Loucy (cell line): ENCODE measurements at regions not wholly inside any gene's neighbourhood (a gene's known extent, or its start where the extent isn't known, plus 50 kb on each side); places are given as distances from the start of the nearest gene placed in this dataset.

Source experiments
- H2AFZ ChIP-seq: fragments of 200-600 bp; sonication (generic); 2 replicates; pipeline ENCODE4 v1.6.0; 2016; ENCODE audit warnings: antibody characterized with exemption, mild to moderate bottlenecking, low read length, moderate library complexity
- H3F3A ChIP-seq: fragments of 200-600 bp; 2 replicates; pipeline ENCODE4 v1.6.0; 2016; ENCODE audit warnings: antibody characterized with exemption, low read depth, mild to moderate bottlenecking
- H3K27me3 ChIP-seq: fragments of 200-600 bp; sonication (generic); 2 replicates; pipeline ENCODE4 v1.6.1; 2014; ENCODE audit warnings: low read length, mild to moderate bottlenecking; ENCODE audit not compliant: insufficient read depth, poor library complexity, severe bottlenecking
- H3K36me3 ChIP-seq: fragments of 200-600 bp; sonication (generic); 2 replicates; pipeline ENCODE4 v1.6.1; 2016; ENCODE audit warnings: low read length; ENCODE audit not compliant: insufficient read depth
- H3K4me1 ChIP-seq: fragments of 200-600 bp; sonication (generic); 2 replicates; pipeline ENCODE4 v1.5.1; 2014; ENCODE audit warnings: low read length, mild to moderate bottlenecking; ENCODE audit not compliant: insufficient read depth, poor library complexity, severe bottlenecking
- H3K4me2 ChIP-seq: fragments of 200-600 bp; sonication (generic); 2 replicates; pipeline ENCODE4 v1.6.0; 2014; ENCODE audit warnings: antibody characterized with exemption, low read length, low read depth, mild to moderate bottlenecking; ENCODE audit not compliant: poor library complexity, severe bottlenecking
- H3K4me3 ChIP-seq: fragments of 200-600 bp; sonication (generic); 2 replicates; pipeline ENCODE4 v1.5.1; 2014; ENCODE audit warnings: low read length, mild to moderate bottlenecking, mixed read lengths; ENCODE audit not compliant: poor library complexity, severe bottlenecking
- H3K79me2 ChIP-seq: fragments of 200-600 bp; sonication (generic); 2 replicates; pipeline ENCODE4 v1.6.1; 2014; ENCODE audit warnings: low read length; ENCODE audit not compliant: insufficient read depth
- H3K9ac ChIP-seq: fragments of 200-600 bp; sonication (generic); 2 replicates; pipeline ENCODE4 v1.6.0; 2014; ENCODE audit warnings: mild to moderate bottlenecking, low read depth, low read length, moderate library complexity; ENCODE audit not compliant: poor library complexity, severe bottlenecking
- H3K9me2 ChIP-seq: fragments of 200-600 bp; sonication (generic); replicated peaks from 2 replicates; pipeline ENCODE4 v1.6.1; 2016; ENCODE audit warnings: low read depth, low read length, mixed read lengths
- H3K9me3 ChIP-seq: fragments of 200-600 bp; sonication (generic); 2 replicates; pipeline ENCODE4 v1.6.1; 2014; ENCODE audit warnings: mild to moderate bottlenecking, antibody characterized with exemption, low read length, low read depth; ENCODE audit not compliant: insufficient read depth
- H4K20me1 ChIP-seq: fragments of 200-600 bp; sonication (generic); 2 replicates; pipeline ENCODE4 v1.6.0; 2014; ENCODE audit warnings: antibody characterized with exemption, low read length, mild to moderate bottlenecking; ENCODE audit not compliant: insufficient read depth, poor library complexity, severe bottlenecking
- EZH2phosphoT487 ChIP-seq: fragments of 200-600 bp; IDR thresholded peaks from 2 replicates; pipeline ENCODE4 v1.6.1; 2018; ENCODE audit warnings: antibody characterized with exemption, mild to moderate bottlenecking, moderate library complexity, borderline replicate concordance
- TF ChIP-seq, protein P1 (sequence below): fragments of 200-600 bp; sonication (generic); conservative IDR thresholded peaks from 2 replicates; pipeline ENCODE4 v1.5.1; 2014; ENCODE audit warnings: mild to moderate bottlenecking, antibody characterized with exemption, low read length

DNA sequence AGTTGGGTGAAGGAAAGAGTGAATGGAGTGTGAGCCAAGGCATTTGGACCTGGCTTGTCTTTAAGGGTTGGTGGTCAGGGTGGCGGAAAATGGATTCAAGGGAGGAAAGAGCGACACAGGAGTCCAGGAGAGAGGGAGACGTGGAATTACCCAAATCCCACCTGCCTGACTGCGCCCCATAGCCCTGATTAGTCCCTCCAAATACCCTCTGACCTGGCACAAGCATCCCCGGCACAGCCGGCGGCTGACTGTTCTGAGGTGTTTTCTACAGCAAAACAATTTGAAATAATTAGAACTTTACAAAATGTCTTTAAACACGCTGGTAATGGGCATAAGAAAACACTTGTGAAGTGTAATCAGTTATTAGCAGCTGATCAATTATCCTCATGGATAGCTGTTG lies 175.8 kb downstream of the PHETA1 start:
- Histone ChIP-seq H3F3A (no peaks in the 10 kb centered on the region), H3K36me3 (no peaks in the 10 kb centered on the region), H4K20me1 (no peaks in the 10 kb centered on the region), H3K79me2 (no peaks in the 10 kb centered on the region), H3K9me2 (no peaks in the 10 kb centered on the region), H3K9me3 (no peaks in the 10 kb centered on the region), H2AFZ (no peak overlapping the region), H3K4me1 (no peaks in the 10 kb centered on the region), H3K9ac (no peak overlapping the region), H3K4me3 (no peak overlapping the region), H3K27me3 (no peaks in the 10 kb centered on the region), H3K4me2 (no peak overlapping the region)
- TF ChIP-seq EZH2phosphoT487 = no peak
- TF ChIP-seq, protein P1, sequence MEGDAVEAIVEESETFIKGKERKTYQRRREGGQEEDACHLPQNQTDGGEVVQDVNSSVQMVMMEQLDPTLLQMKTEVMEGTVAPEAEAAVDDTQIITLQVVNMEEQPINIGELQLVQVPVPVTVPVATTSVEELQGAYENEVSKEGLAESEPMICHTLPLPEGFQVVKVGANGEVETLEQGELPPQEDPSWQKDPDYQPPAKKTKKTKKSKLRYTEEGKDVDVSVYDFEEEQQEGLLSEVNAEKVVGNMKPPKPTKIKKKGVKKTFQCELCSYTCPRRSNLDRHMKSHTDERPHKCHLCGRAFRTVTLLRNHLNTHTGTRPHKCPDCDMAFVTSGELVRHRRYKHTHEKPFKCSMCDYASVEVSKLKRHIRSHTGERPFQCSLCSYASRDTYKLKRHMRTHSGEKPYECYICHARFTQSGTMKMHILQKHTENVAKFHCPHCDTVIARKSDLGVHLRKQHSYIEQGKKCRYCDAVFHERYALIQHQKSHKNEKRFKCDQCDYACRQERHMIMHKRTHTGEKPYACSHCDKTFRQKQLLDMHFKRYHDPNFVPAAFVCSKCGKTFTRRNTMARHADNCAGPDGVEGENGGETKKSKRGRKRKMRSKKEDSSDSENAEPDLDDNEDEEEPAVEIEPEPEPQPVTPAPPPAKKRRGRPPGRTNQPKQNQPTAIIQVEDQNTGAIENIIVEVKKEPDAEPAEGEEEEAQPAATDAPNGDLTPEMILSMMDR = no peak

DNA sequence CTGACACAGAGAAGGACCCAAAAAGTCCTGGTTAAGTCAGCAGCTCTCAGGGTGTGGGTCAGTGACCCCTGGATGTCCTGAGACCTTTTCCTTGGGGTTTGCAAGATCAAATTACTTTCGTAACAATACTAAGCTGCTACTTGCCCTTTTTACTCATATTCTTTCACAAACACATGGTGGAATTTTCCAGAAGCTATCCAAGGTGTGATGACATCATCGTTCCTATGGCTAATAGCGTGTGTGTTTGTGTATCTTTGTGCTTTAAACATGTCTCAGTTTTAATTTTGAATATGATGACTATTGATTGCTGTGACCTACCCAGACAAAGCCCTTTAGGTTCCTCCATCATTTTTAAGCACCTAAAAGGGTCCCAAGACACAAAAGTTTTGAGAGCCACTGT lies 176.2 kb downstream of the PHETA1 start:
- Histone ChIP-seq H3K9me2 (no peaks in the 10 kb centered on the region), H3K4me1 (no peaks in the 10 kb centered on the region), H2AFZ (no peak overlapping the region), H3F3A (no peaks in the 10 kb centered on the region), H3K27me3 (no peaks in the 10 kb centered on the region), H3K4me3 (no peak overlapping the region), H3K4me2 (no peak overlapping the region), H3K9me3 (no peaks in the 10 kb centered on the region), H3K79me2 (no peaks in the 10 kb centered on the region), H4K20me1 (no peaks in the 10 kb centered on the region), H3K36me3 (no peaks in the 10 kb centered on the region), H3K9ac (no peak overlapping the region)
- TF ChIP-seq EZH2phosphoT487 = no peak
- TF ChIP-seq, protein P1 = no peak

DNA sequence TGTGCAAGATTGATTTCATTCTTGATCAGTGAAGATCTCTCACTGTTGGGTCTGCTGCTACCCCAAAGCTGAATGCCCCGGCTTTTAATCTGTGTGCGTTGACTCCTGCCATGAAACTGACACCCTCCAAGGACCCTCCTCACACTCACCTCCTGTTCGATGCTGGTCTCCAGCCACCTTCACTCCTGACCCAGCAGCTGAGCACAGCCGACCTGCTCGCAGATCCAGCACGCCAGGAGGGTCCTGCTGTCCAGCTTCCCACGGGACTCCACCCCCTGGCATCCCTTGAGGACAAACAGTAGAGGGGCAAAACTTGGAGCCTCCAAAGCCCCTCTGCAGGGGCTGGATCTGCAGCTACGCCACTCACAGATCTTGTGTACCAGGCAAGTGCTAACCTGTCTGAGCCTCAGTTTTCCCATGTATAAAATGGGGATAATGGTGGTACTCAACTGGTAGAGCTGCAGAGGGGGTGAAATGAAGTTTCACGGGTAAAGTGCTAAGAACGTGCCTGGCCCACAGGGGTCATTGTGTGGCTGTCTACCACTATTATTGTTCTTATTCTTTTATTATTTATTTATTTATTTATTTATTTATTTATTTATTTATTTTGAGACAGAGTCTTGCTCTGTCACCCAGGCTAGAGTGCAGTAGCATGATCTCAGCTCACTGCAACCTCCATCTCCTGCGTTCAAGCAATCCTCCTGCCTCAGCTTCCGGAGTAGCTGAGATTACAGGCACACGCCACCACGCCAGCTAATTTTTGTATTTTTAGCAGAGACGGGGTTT lies 178.0 kb downstream of the PHETA1 start:
- Histone ChIP-seq H3K9ac (no peak overlapping the region), H3K79me2 (no peaks in the 10 kb centered on the region), H3K4me2 (no peak overlapping the region), H3K36me3 (no peaks in the 10 kb centered on the region), H3K9me3 (no peaks in the 10 kb centered on the region), H3F3A (no peaks in the 10 kb centered on the region), H3K27me3 (no peaks in the 10 kb centered on the region), H4K20me1 (no peaks in the 10 kb centered on the region), H3K4me1 (no peaks in the 10 kb centered on the region), H3K9me2 (no peaks in the 10 kb centered on the region), H3K4me3 (no peak overlapping the region), H2AFZ (no peak overlapping the region)
- no peak for TF ChIP-seq EZH2phosphoT487
- TF ChIP-seq, protein P1 = no peak
